ENCODE measurements at regions not wholly inside any gene's neighbourhood (a gene's known extent, or its start where the extent isn't known, plus 50 kb on each side); places are given as distances from the start of the nearest gene placed in this dataset.

DNA sequence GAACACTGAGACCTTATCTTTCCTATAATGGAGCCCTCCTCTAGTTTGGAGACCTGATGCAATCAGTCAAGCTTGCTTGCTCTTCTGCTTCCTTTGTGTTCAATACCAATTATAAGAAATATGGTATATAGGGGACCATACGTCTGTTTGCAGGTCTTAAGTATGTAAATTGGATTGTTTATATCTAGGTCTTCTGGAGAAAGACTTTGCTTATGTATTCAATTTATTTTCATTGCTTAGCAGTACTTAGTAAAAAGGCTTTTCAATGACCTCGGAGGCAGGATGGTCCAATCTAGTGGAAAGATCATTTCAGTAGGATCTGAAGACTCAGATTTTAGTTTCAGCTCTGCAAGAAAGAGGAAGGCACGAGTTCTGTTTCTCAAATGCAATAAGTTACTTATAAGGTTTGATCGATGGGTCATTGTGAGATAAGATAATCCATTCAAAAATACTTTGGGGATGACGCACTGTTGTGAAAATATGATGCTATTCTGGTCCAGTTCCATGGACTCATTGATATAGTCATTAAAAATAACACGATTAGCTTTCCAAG lies 571.6 kb downstream of the SH2D4B start:
- no peaks in the 10 kb centered on the region for H3K36me3 ChIP-seq (ENCODE audit: insufficient read depth, low read length)
- no peak overlapping the region for H3K4me3 ChIP-seq
- no peak for DNase-seq (ENCODE audit: low read depth, low spot score)
- no peak overlapping the region for H3K9ac ChIP-seq (ENCODE audit: insufficient read length)
- H3K27ac ChIP-seq: no peak overlapping the region
- no peaks in the 10 kb centered on the region for H3K9me3 ChIP-seq (ENCODE audit: low read depth, low read length)
- TF ChIP-seq POLR2AphosphoS5 (IDR thresholded peaks at IDR 0.05; ENCODE audit: borderline replicate concordance, low read depth, low read length) (no peak), EZH2 (IDR thresholded peaks at IDR 0.05) (no peak), FOXP2 (optimal IDR thresholded peaks at IDR 0.05; ENCODE audit: control extremely low read depth, extremely low read length, insufficient read depth) (no peak)

DNA sequence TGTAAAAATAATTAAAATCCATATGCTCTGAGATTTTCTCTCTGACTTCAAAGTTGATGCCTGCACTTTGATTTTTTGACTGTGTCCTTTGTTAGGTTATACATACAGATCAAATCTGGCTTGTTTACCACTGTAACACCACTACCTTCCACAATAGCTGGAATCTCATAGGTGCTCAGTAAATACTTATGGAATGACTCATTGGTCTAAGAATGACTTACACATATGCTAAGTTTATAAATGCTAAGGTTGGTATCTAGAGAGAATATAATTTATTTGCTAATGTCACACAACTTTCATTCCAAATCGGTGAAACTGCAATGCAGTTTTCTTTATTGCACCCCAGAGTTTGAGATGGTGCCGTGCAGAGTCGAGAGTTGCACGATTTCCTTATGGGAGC lies 578.5 kb downstream of the SH2D4B start:
- Histone ChIP-seq H3K27ac (no peak overlapping the region), H3K36me3 (ENCODE audit: insufficient read depth, low read length) (no peaks in the 10 kb centered on the region), H3K9me3 (ENCODE audit: low read depth, low read length) (no peaks in the 10 kb centered on the region), H3K9ac (ENCODE audit: insufficient read length) (no peak overlapping the region), H3K4me3 (no peak overlapping the region)
- DNase-seq (ENCODE audit: low read depth, low spot score): no peak
- TF ChIP-seq FOXP2 (optimal IDR thresholded peaks at IDR 0.05; ENCODE audit: control extremely low read depth, extremely low read length, insufficient read depth) (no peak), EZH2 (IDR thresholded peaks at IDR 0.05) (no peak), POLR2AphosphoS5 (IDR thresholded peaks at IDR 0.05; ENCODE audit: borderline replicate concordance, low read depth, low read length) (no peak)

GRCh38 chr10:81116990-81117389 lies 579.3 kb downstream of the SH2D4B start:
- no peaks in the 10 kb centered on the region for H3K9me3 ChIP-seq (ENCODE audit: low read depth, low read length)
- no peak overlapping the region for H3K4me3 ChIP-seq
- TF ChIP-seq EZH2 (IDR thresholded peaks at IDR 0.05) (no peak), POLR2AphosphoS5 (IDR thresholded peaks at IDR 0.05; ENCODE audit: borderline replicate concordance, low read depth, low read length) (no peak)
- H3K36me3 ChIP-seq (ENCODE audit: insufficient read depth, low read length): no peaks in the 10 kb centered on the region
- DNase-seq (ENCODE audit: low read depth, low spot score): no peak
- H3K27ac ChIP-seq: no peak overlapping the region
- no peak overlapping the region for H3K9ac ChIP-seq (ENCODE audit: insufficient read length)

DNA sequence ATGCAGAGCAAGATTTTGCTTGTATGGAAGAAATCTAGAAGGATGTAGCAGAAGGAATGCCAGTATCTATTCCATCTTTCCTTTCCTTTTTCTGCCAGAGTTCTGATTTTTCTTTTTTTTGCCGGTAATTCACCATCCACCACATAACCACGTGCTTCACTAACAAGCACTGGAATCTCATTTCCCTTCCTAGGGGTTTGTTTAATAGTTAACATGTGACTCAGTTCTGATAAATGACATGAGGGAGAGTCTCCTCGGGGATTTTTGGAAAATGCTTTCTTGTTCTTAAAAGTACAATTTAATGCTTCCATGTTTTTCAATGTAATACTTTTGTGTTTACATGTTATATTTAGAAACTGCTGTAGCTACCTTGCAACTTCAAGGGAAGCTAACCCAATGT lies 590.2 kb downstream of the SH2D4B start:
- H3K4me3 ChIP-seq: no peak overlapping the region
- H3K9ac ChIP-seq (ENCODE audit: insufficient read length): no peak overlapping the region
- no peaks in the 10 kb centered on the region for H3K36me3 ChIP-seq (ENCODE audit: insufficient read depth, low read length)
- no peak for TF ChIP-seq POLR2AphosphoS5 (IDR thresholded peaks at IDR 0.05; ENCODE audit: borderline replicate concordance, low read depth, low read length)
- TF ChIP-seq FOXP2 (optimal IDR thresholded peaks at IDR 0.05; ENCODE audit: control extremely low read depth, extremely low read length, insufficient read depth): no peak
- no peak for TF ChIP-seq EZH2 (IDR thresholded peaks at IDR 0.05)
- no peaks in the 10 kb centered on the region for H3K9me3 ChIP-seq (ENCODE audit: low read depth, low read length)
- no peak for DNase-seq (ENCODE audit: low read depth, low spot score)
- no peak overlapping the region for H3K27ac ChIP-seq

DNA sequence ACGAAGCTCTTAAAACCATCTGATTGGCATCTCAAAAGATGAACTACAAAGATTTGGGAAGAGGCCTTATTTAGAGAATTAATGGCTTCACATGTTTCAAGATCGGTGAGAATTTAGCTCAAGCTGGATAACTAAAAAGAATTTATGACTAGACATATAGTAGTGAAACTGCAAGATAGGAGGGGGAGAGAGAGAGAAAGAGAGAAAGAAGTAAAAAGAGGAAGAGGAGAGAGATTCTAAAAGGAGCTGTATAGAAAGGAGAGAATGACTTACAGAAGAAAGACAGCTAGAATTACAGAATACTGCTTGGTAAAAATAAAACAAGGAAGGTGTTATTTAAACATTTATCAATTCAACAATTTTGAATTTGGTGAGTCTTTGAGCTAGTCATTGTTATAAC lies 592.3 kb downstream of the SH2D4B start:
- H3K36me3 ChIP-seq (ENCODE audit: insufficient read depth, low read length): no peaks in the 10 kb centered on the region
- H3K27ac ChIP-seq: no peak overlapping the region
- H3K9ac ChIP-seq (ENCODE audit: insufficient read length): no peak overlapping the region
- H3K9me3 ChIP-seq (ENCODE audit: low read depth, low read length): no peaks in the 10 kb centered on the region
- no peak for DNase-seq (ENCODE audit: low read depth, low spot score)
- no peak overlapping the region for H3K4me3 ChIP-seq
- TF ChIP-seq POLR2AphosphoS5 (IDR thresholded peaks at IDR 0.05; ENCODE audit: borderline replicate concordance, low read depth, low read length) (no peak), EZH2 (IDR thresholded peaks at IDR 0.05) (no peak), FOXP2 (optimal IDR thresholded peaks at IDR 0.05; ENCODE audit: control extremely low read depth, extremely low read length, insufficient read depth) (no peak)

GRCh38 chr10:81135851-81136250 lies 598.1 kb downstream of the SH2D4B start:
- no peaks in the 10 kb centered on the region for H3K36me3 ChIP-seq (ENCODE audit: insufficient read depth, low read length)
- no peaks in the 10 kb centered on the region for H3K9me3 ChIP-seq (ENCODE audit: low read depth, low read length)
- H3K4me3 ChIP-seq: no peak overlapping the region
- no peak overlapping the region for H3K27ac ChIP-seq
- no peak for DNase-seq (ENCODE audit: low read depth, low spot score)
- TF ChIP-seq POLR2AphosphoS5 (IDR thresholded peaks at IDR 0.05; ENCODE audit: borderline replicate concordance, low read depth, low read length) (no peak), FOXP2 (optimal IDR thresholded peaks at IDR 0.05; ENCODE audit: control extremely low read depth, extremely low read length, insufficient read depth) (no peak), EZH2 (IDR thresholded peaks at IDR 0.05) (no peak)
- H3K9ac ChIP-seq (ENCODE audit: insufficient read length): no peak overlapping the region

DNA sequence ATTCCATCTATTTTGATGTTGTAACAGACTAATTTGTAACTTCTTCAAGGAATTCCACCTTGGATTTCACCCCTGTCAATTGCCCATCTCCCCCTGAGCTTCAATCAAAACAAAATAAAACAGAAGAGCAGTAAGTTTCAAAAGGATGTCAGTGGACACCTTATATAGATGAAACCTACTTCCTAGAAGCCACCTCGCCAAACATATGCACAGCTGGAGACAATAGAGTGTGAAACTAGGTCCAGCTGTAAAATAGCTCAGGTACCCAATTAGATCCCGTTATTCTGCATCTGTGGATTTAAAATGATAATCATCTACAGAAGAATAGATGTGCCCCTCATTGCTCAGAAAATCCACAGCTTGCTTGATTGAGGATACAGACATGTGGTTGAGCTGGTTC lies 598.6 kb downstream of the SH2D4B start:
- Histone ChIP-seq H3K4me3 (no peak overlapping the region), H3K36me3 (ENCODE audit: insufficient read depth, low read length) (no peaks in the 10 kb centered on the region), H3K9ac (ENCODE audit: insufficient read length) (no peak overlapping the region), H3K27ac (no peak overlapping the region), H3K9me3 (ENCODE audit: low read depth, low read length) (no peaks in the 10 kb centered on the region)
- TF ChIP-seq EZH2 (IDR thresholded peaks at IDR 0.05): no peak
- TF ChIP-seq FOXP2 (optimal IDR thresholded peaks at IDR 0.05; ENCODE audit: control extremely low read depth, extremely low read length, insufficient read depth): no peak
- no peak for TF ChIP-seq POLR2AphosphoS5 (IDR thresholded peaks at IDR 0.05; ENCODE audit: borderline replicate concordance, low read depth, low read length)
- DNase-seq (ENCODE audit: low read depth, low spot score): no peak

- no peak for DNase-seq (ENCODE audit: low read depth, low spot score)
- H3K4me3 ChIP-seq: no peak overlapping the region
- no peak for TF ChIP-seq EZH2 (IDR thresholded peaks at IDR 0.05)
- TF ChIP-seq FOXP2 (optimal IDR thresholded peaks at IDR 0.05; ENCODE audit: control extremely low read depth, extremely low read length, insufficient read depth): no peak
- TF ChIP-seq POLR2AphosphoS5 (IDR thresholded peaks at IDR 0.05; ENCODE audit: borderline replicate concordance, low read depth, low read length): no peak
- no peak overlapping the region for H3K27ac ChIP-seq
- H3K36me3 ChIP-seq (ENCODE audit: insufficient read depth, low read length): no peaks in the 10 kb centered on the region
- no peak overlapping the region for H3K9ac ChIP-seq (ENCODE audit: insufficient read length)
- H3K9me3 ChIP-seq (ENCODE audit: low read depth, low read length): no peaks in the 10 kb centered on the region
Measured at GRCh38 chr10:81145975-81146374, 608.3 kb downstream of the SH2D4B start.

GRCh38 chr10:81146436-81146835 lies 608.7 kb downstream of the SH2D4B start:
- Histone ChIP-seq H3K36me3 (ENCODE audit: insufficient read depth, low read length) (no peaks in the 10 kb centered on the region), H3K27ac (no peak overlapping the region), H3K4me3 (no peak overlapping the region), H3K9ac (ENCODE audit: insufficient read length) (no peak overlapping the region), H3K9me3 (ENCODE audit: low read depth, low read length) (no peaks in the 10 kb centered on the region)
- no peak for TF ChIP-seq POLR2AphosphoS5 (IDR thresholded peaks at IDR 0.05; ENCODE audit: borderline replicate concordance, low read depth, low read length)
- TF ChIP-seq EZH2 (IDR thresholded peaks at IDR 0.05): no peak
- DNase-seq (ENCODE audit: low read depth, low spot score): no peak
